Activated T-cell treated with anti-CD3 and anti-CD28 coated beads, Interleukin-2, amount 50 U/mL, for 24 hours (primary cell): ENCODE measurements at regions not wholly inside any gene's neighbourhood (a gene's known extent, or its start where the extent isn't known, plus 50 kb on each side); places are given as distances from the start of the nearest gene placed in this dataset.

ENCODE experiments used
- DNase-seq: peaks from one replicate; pipeline ENCODE4 v3.0.0-alpha.2; 2020
- H3K27ac Mint-ChIP-seq: 2 replicates; pipeline ENCODE4 v1.8.0; 2020; ENCODE audit warnings: mild to moderate bottlenecking, mixed read lengths
- H3K27me3 Mint-ChIP-seq: 2 replicates; pipeline ENCODE4 v1.8.0; 2020; ENCODE audit warnings: mixed read lengths
- H3K36me3 Mint-ChIP-seq: 2 replicates; pipeline ENCODE4 v1.8.0; 2020; ENCODE audit warnings: low read depth, mixed read lengths
- H3K4me1 Mint-ChIP-seq: 2 replicates; pipeline ENCODE4 v1.8.0; 2020; ENCODE audit warnings: low read depth, mixed read lengths
- H3K4me3 Mint-ChIP-seq: 2 replicates; pipeline ENCODE4 v1.8.0; 2020; ENCODE audit warnings: mild to moderate bottlenecking, moderate library complexity, mixed read lengths
- H3K9me3 Mint-ChIP-seq: 2 replicates; pipeline ENCODE4 v1.8.0; 2020; ENCODE audit warnings: mixed read lengths

- H3K4me1 Mint-ChIP-seq, result no peaks in the 10 kb centered on the region
- H3K4me3 Mint-ChIP-seq, result no peak overlapping the region
- H3K27ac Mint-ChIP-seq, result no peak overlapping the region
- no peaks in the 10 kb centered on the region for H3K27me3 Mint-ChIP-seq
- peaks cover 4% of the 10 kb centered on the region for H3K9me3 Mint-ChIP-seq
- H3K36me3 Mint-ChIP-seq, result no peaks in the 10 kb centered on the region
- DNase-seq, result no peak
These were observed 256.2 kb upstream of the CPNE8 start for GRCh38 chr12:39161465-39162085.

- no peak for DNase-seq
- H3K27ac Mint-ChIP-seq, result no peak overlapping the region
- H3K9me3 Mint-ChIP-seq, result peaks cover 4% of the 10 kb centered on the region
- H3K4me1 Mint-ChIP-seq, result no peaks in the 10 kb centered on the region
- no peaks in the 10 kb centered on the region for H3K27me3 Mint-ChIP-seq
- no peaks in the 10 kb centered on the region for H3K36me3 Mint-ChIP-seq
- no peak overlapping the region for H3K4me3 Mint-ChIP-seq
These were observed 252.4 kb upstream of the CPNE8 start for GRCh38 chr12:39157696-39158342.

DNA sequence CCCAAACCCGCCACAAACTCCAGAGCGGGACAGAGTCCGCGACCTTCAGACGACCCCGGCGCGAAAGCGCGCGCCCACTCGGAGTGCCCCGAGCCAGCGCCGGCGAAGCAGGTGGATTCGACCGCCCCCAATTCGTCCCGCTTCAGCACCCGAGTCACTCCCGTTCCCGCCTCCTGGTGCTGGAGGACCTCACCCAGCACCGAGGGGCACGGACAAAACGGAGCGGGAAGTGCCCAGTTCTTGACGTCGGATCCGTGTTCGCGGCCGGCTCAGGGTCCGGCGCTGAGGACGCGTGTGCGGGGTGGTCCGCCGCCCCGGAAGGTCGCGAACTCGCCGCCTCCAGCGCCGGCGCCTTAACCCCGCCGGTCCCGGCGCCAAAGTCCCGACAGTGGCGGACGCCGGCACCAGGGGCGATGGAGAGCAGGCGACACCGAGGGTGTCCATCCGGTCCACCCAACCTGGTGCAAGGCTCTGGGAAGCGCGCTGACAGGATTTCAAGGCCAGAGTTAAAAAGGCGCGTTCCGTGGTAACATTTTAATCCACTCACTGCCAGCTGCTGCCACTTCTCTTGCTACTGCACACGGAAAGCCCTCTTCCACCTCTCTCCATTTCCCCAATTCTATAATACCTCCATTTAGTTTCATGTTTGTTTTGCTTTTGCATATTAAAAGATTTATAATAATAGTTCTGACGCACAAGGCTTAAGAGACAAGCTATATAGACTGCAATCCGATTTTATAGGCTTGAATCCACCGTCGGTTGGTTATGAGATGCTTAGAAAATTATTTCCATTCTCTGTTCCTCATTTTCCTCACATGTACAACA is 240.0 kb upstream of the CPNE8 start:
- Mint-ChIP-seq H3K27me3 (peaks cover 41% of the 10 kb centered on the region), H3K4me1 (peaks cover 2% of the 10 kb centered on the region), H3K4me3 (peak overlapping the region; percentile 46), H3K9me3 (peaks cover 23% of the 10 kb centered on the region), H3K27ac (no peak overlapping the region), H3K36me3 (no peaks in the 10 kb centered on the region)
- peak; percentile 43 for DNase-seq

- Mint-ChIP-seq H3K4me3 (no peak overlapping the region), H3K36me3 (no peaks in the 10 kb centered on the region), H3K27me3 (peaks cover 41% of the 10 kb centered on the region), H3K4me1 (peaks cover 2% of the 10 kb centered on the region), H3K27ac (no peak overlapping the region), H3K9me3 (peaks cover 18% of the 10 kb centered on the region)
- DNase-seq, result no peak
These were observed 239.2 kb upstream of the CPNE8 start for GRCh38 chr12:39144613-39145061.

DNA sequence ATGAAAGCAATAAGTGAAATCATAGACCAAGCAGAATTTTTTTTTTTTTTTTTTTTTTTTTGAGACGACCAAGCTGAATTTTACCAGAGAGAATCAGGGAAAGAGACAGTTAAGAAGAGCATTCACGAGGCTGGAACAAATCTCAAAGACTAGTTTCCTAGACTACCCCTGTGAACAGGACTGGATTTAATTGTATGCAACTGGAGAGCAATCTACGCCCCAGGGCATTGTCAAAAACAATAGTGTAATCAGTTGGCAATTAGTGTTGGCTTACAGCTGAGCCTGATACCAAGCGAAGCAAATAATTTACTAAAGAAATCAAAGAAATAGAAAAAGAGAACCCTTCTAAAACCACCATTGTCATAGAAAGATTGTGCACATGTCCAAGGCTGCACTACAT is 232.9 kb upstream of the CPNE8 start:
- H3K9me3 Mint-ChIP-seq, result peaks cover 2% of the 10 kb centered on the region
- no peak for DNase-seq
- H3K27me3 Mint-ChIP-seq, result peaks cover 10% of the 10 kb centered on the region
- no peaks in the 10 kb centered on the region for H3K4me1 Mint-ChIP-seq
- no peak overlapping the region for H3K27ac Mint-ChIP-seq
- H3K36me3 Mint-ChIP-seq, result no peaks in the 10 kb centered on the region
- no peak overlapping the region for H3K4me3 Mint-ChIP-seq

GRCh38 chr12:39127401-39127800 is 222.0 kb upstream of the CPNE8 start:
- no peak overlapping the region for H3K27ac Mint-ChIP-seq
- H3K36me3 Mint-ChIP-seq, result no peaks in the 10 kb centered on the region
- DNase-seq, result no peak
- H3K4me3 Mint-ChIP-seq, result no peak overlapping the region
- H3K9me3 Mint-ChIP-seq, result no peaks in the 10 kb centered on the region
- H3K27me3 Mint-ChIP-seq, result no peaks in the 10 kb centered on the region
- no peaks in the 10 kb centered on the region for H3K4me1 Mint-ChIP-seq

GRCh38 chr12:39125566-39125965 is 220.2 kb upstream of the CPNE8 start:
- Mint-ChIP-seq H3K9me3 (no peaks in the 10 kb centered on the region), H3K27me3 (no peaks in the 10 kb centered on the region), H3K4me1 (no peaks in the 10 kb centered on the region), H3K27ac (no peak overlapping the region), H3K36me3 (no peaks in the 10 kb centered on the region), H3K4me3 (no peak overlapping the region)
- no peak for DNase-seq

GRCh38 chr12:39124768-39125167 is 219.4 kb upstream of the CPNE8 start:
- DNase-seq, result no peak
- Mint-ChIP-seq H3K4me3 (no peak overlapping the region), H3K36me3 (no peaks in the 10 kb centered on the region), H3K9me3 (no peaks in the 10 kb centered on the region), H3K27ac (no peak overlapping the region), H3K4me1 (no peaks in the 10 kb centered on the region), H3K27me3 (no peaks in the 10 kb centered on the region)

- no peaks in the 10 kb centered on the region for H3K4me1 Mint-ChIP-seq
- no peak for DNase-seq
- no peak overlapping the region for H3K4me3 Mint-ChIP-seq
- no peaks in the 10 kb centered on the region for H3K9me3 Mint-ChIP-seq
- no peak overlapping the region for H3K27ac Mint-ChIP-seq
- H3K27me3 Mint-ChIP-seq, result no peaks in the 10 kb centered on the region
- H3K36me3 Mint-ChIP-seq, result no peaks in the 10 kb centered on the region
These were observed 218.3 kb upstream of the CPNE8 start for GRCh38 chr12:39123580-39124253.

GRCh38 chr12:39122562-39123204 is 217.3 kb upstream of the CPNE8 start:
- H3K4me3 Mint-ChIP-seq, result no peak overlapping the region
- H3K36me3 Mint-ChIP-seq, result no peaks in the 10 kb centered on the region
- no peaks in the 10 kb centered on the region for H3K27me3 Mint-ChIP-seq
- H3K4me1 Mint-ChIP-seq, result no peaks in the 10 kb centered on the region
- H3K9me3 Mint-ChIP-seq, result no peaks in the 10 kb centered on the region
- DNase-seq, result no peak
- no peak overlapping the region for H3K27ac Mint-ChIP-seq

GRCh38 chr12:39116861-39117260 is 211.5 kb upstream of the CPNE8 start:
- DNase-seq, result no peak
- no peaks in the 10 kb centered on the region for H3K4me1 Mint-ChIP-seq
- no peak overlapping the region for H3K4me3 Mint-ChIP-seq
- no peaks in the 10 kb centered on the region for H3K9me3 Mint-ChIP-seq
- no peaks in the 10 kb centered on the region for H3K36me3 Mint-ChIP-seq
- no peak overlapping the region for H3K27ac Mint-ChIP-seq
- no peaks in the 10 kb centered on the region for H3K27me3 Mint-ChIP-seq

- H3K36me3 Mint-ChIP-seq, result no peaks in the 10 kb centered on the region
- H3K27me3 Mint-ChIP-seq, result no peaks in the 10 kb centered on the region
- no peaks in the 10 kb centered on the region for H3K4me1 Mint-ChIP-seq
- H3K4me3 Mint-ChIP-seq, result no peak overlapping the region
- H3K9me3 Mint-ChIP-seq, result no peaks in the 10 kb centered on the region
- no peak overlapping the region for H3K27ac Mint-ChIP-seq
- DNase-seq, result no peak
These were observed 206.7 kb upstream of the CPNE8 start for GRCh38 chr12:39112064-39112463.

GRCh38 chr12:39105111-39105510 is 199.7 kb upstream of the CPNE8 start:
- H3K36me3 Mint-ChIP-seq, result no peaks in the 10 kb centered on the region

DNA sequence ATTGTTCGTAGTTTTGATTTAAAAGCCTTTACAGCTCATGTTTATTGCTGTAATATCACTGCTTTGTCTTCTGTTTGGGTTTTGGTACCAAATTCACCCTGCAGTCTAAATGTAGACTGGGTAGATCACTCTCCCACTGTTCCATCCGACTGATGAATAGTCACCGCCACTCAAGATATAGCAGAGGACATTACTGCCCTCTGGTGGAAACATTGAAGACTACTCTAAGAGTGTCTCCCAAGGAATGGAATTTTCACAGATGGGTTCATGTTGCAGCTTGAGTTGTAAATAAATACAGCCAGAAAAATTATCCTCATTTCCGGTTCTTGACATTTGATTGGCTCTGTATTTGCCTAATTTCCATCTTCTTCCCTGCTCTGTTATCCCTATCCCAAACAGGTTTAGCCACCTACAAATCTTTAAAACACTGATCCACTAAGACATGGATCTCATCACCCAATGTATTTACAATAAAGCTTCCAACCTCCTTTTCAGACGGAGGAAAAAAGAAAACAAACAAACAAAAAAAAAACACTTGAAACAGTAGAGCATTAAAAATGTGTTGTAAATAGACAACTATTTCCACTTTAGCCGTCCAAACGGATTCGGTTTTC is 198.3 kb upstream of the CPNE8 start:
- no peak for DNase-seq
- Mint-ChIP-seq H3K9me3 (no peaks in the 10 kb centered on the region), H3K36me3 (no peaks in the 10 kb centered on the region), H3K27me3 (no peaks in the 10 kb centered on the region), H3K4me3 (no peak overlapping the region), H3K4me1 (no peaks in the 10 kb centered on the region), H3K27ac (no peak overlapping the region)

More at GRCh38 chr12:39105111-39105510, 199.7 kb upstream of the CPNE8 start:
- no peak for DNase-seq
- no peak overlapping the region for H3K27ac Mint-ChIP-seq
- no peaks in the 10 kb centered on the region for H3K4me1 Mint-ChIP-seq
- H3K9me3 Mint-ChIP-seq, result no peaks in the 10 kb centered on the region
- no peaks in the 10 kb centered on the region for H3K27me3 Mint-ChIP-seq
- no peak overlapping the region for H3K4me3 Mint-ChIP-seq
